ENCODE measurements at regions not wholly inside any gene's neighbourhood (a gene's known extent, or its start where the extent isn't known, plus 50 kb on each side); places are given as distances from the start of the nearest gene placed in this dataset.

DNA sequence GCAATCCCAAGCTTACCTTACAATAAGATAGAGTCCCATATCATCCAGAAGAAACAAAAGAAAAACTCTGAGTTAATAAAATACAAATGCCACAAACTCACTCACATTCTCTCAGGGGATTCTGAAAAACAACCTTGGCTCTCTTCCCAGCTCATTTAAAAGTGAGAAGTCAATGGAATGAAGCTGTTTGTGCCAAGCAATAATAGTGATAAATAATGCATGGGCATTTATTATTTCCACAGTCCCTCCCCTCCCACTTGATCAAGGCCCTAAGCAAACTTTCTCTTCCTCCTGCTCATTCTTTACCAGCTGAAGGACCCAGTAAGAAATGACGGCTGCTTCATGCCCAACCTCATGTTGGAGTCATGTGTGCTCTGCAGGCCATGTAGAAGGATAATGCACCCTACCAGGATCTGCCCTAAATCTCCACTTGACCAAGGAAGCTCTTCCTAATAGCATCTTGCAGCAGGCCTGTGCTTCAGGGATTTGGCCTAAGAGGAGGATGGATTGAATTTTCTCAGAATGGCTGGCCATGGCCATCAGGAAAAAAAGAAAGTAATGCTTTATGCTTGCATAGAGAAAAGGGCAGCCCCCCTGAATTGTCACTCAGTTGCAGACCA is 451.3 kb downstream of the GPAM start:
- no peak overlapping the region for H3K4me3 ChIP-seq (ENCODE audit: low read depth, low read length)
- TF ChIP-seq, protein P1, sequence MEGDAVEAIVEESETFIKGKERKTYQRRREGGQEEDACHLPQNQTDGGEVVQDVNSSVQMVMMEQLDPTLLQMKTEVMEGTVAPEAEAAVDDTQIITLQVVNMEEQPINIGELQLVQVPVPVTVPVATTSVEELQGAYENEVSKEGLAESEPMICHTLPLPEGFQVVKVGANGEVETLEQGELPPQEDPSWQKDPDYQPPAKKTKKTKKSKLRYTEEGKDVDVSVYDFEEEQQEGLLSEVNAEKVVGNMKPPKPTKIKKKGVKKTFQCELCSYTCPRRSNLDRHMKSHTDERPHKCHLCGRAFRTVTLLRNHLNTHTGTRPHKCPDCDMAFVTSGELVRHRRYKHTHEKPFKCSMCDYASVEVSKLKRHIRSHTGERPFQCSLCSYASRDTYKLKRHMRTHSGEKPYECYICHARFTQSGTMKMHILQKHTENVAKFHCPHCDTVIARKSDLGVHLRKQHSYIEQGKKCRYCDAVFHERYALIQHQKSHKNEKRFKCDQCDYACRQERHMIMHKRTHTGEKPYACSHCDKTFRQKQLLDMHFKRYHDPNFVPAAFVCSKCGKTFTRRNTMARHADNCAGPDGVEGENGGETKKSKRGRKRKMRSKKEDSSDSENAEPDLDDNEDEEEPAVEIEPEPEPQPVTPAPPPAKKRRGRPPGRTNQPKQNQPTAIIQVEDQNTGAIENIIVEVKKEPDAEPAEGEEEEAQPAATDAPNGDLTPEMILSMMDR (IDR thresholded peaks at IDR 0.05; ENCODE audit: borderline replicate concordance, insufficient read depth, low read depth, low read length), result no peak

GRCh38 chr10:111739125-111739873 is 444.3 kb downstream of the GPAM start:
- TF ChIP-seq, protein P1 (IDR thresholded peaks at IDR 0.05; ENCODE audit: borderline replicate concordance, insufficient read depth, low read depth, low read length), result no peak
- no peak overlapping the region for H3K4me3 ChIP-seq (ENCODE audit: low read depth, low read length)

DNA sequence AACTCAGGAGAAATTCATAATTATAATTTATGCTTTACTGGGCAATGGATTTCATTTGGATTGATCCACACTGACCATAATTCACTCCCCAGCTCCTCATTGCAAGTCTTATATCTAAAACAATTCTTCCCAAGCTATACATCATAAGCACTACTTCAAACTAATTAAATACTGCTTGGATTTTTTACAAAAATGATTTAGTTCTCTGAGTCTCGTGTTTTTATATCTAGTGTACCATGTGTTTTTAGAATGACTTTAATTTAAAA is 443.8 kb downstream of the GPAM start:
- no peak overlapping the region for H3K4me3 ChIP-seq (ENCODE audit: low read depth, low read length)

GRCh38 chr10:111745982-111746381 is 437.6 kb downstream of the GPAM start:
- TF ChIP-seq, protein P1 (IDR thresholded peaks at IDR 0.05; ENCODE audit: borderline replicate concordance, insufficient read depth, low read depth, low read length), result no peak
- no peak overlapping the region for H3K4me3 ChIP-seq (ENCODE audit: low read depth, low read length)

More for the DNA sequence above, 443.8 kb downstream of the GPAM start:
- TF ChIP-seq, protein P1 (IDR thresholded peaks at IDR 0.05; ENCODE audit: borderline replicate concordance, insufficient read depth, low read depth, low read length), result no peak

DNA sequence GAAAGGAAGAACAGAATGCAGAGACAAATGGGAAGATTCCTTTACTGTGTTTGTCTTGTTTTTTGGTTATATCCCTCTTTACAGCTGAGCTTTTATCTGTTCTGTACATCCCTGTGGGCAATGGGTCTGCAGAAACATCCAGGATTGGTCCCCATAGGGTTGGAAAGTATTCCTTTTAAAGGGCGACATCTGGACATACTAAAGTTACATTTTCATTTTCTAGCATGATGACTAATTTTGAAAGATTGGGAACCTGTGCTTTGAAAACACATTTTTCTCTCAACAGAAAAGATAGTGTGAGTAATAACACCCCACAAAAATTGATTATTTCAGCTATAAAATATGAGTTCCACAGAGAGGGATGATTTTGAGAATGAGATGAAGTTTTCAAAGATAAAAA is 435.8 kb downstream of the GPAM start:
- no peak overlapping the region for H3K4me3 ChIP-seq (ENCODE audit: low read depth, low read length)
- TF ChIP-seq, protein P1 (IDR thresholded peaks at IDR 0.05; ENCODE audit: borderline replicate concordance, insufficient read depth, low read depth, low read length), result no peak

DNA sequence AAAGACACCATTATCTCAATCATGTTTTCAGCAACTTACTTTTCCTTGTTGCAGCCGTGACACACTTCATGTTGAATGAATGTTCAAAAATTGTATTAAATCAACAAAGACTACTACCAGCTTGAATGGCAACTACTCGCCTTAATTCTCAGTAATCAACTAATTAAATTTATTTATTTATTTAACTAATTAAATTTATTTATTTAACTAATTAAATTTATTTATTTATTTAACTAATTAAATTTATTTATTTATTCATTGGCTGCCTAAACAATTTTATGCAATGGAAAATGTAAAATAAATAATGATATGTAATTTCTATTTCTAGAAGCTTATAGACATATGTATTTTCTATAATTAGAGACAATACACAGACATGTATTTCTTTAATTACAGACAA is 435.4 kb downstream of the GPAM start:
- TF ChIP-seq, protein P1 (IDR thresholded peaks at IDR 0.05; ENCODE audit: borderline replicate concordance, insufficient read depth, low read depth, low read length), result no peak

More for the DNA sequence above, 435.4 kb downstream of the GPAM start:
- no peak overlapping the region for H3K4me3 ChIP-seq (ENCODE audit: low read depth, low read length)
